SU-DHL-6 (cell line): ENCODE measurements at regions not wholly inside any gene's neighbourhood (a gene's known extent, or its start where the extent isn't known, plus 50 kb on each side); places are given as distances from the start of the nearest gene placed in this dataset.
A peak's percentile ranks its signal among the peaks of the same experiment; 100 is the strongest.
"Not testable (repeated sequence)": the region's sequence is repeated elsewhere in the genome, so short reads cannot be mapped to it uniquely, and the experiment has no call there.

ENCODE experiments used
- H2AFZ ChIP-seq: fragments of 200-600 bp; sonication (generic); 2 replicates; pipeline ENCODE4 v1.6.1; 2014; ENCODE audit warnings: low read depth, mild to moderate bottlenecking, moderate library complexity, mixed read lengths, antibody characterized with exemption, low read length; ENCODE audit not compliant: severe bottlenecking
- H3F3A ChIP-seq: fragments of 200-600 bp; shearing (Covaris generic); 2 replicates; pipeline ENCODE4 v1.6.0; 2016; ENCODE audit warnings: antibody characterized with exemption, mild to moderate bottlenecking; ENCODE audit not compliant: insufficient read depth
- H3K27ac ChIP-seq: fragments of 200-600 bp; sonication (generic); 2 replicates; pipeline ENCODE4 v1.5.1; 2016; ENCODE audit warnings: low read depth, mild to moderate bottlenecking, low read length, moderate library complexity, mixed read lengths
- H3K27me3 ChIP-seq: fragments of 200-600 bp; sonication (generic), shearing (Covaris generic); 2 replicates; pipeline ENCODE4 v1.6.0; 2014; ENCODE audit warnings: mild to moderate bottlenecking, low read length
- H3K36me3 ChIP-seq: fragments of 200-600 bp; sonication (generic); 2 replicates; pipeline ENCODE4 v1.6.1; 2014; ENCODE audit warnings: mild to moderate bottlenecking, low read length, mixed read lengths
- H3K4me2 ChIP-seq: fragments of 300-600, 200-600 bp; shearing (Covaris generic), sonication (generic); 2 replicates; pipeline ENCODE4 v1.6.0; 2014; ENCODE audit warnings: low read length, low read depth, mild to moderate bottlenecking; ENCODE audit not compliant: poor library complexity, severe bottlenecking
- H3K4me3 ChIP-seq: fragments of 200-600 bp; sonication (generic); 2 replicates; pipeline ENCODE4 v1.5.1; 2014; ENCODE audit warnings: antibody characterized with exemption, low read length, mild to moderate bottlenecking, mixed read lengths; ENCODE audit not compliant: insufficient read depth, poor library complexity, severe bottlenecking
- H3K79me2 ChIP-seq: fragments of 200-600 bp; sonication (generic); 2 replicates; pipeline ENCODE4 v1.6.1; 2014; ENCODE audit warnings: mild to moderate bottlenecking, low read length, moderate library complexity; ENCODE audit not compliant: insufficient read depth
- H3K9ac ChIP-seq: fragments of 200-600 bp; sonication (generic); 2 replicates; pipeline ENCODE4 v1.7.0; 2014; ENCODE audit warnings: mild to moderate bottlenecking, low read length
- H3K9me2 ChIP-seq: fragments of 200-600 bp; sonication (generic); replicated peaks from 2 replicates; pipeline ENCODE4 v1.6.1; 2014; ENCODE audit warnings: low read length; ENCODE audit not compliant: insufficient read depth
- H3K9me3 ChIP-seq: fragments of 200-600 bp; sonication (generic); 2 replicates; pipeline ENCODE4 v1.6.1; 2014; ENCODE audit warnings: low read length, mixed read lengths; ENCODE audit not compliant: insufficient read depth
- H4K20me1 ChIP-seq: fragments of 200-600 bp; sonication (generic); 2 replicates; pipeline ENCODE4 v1.6.1; 2014; ENCODE audit warnings: low read depth, mild to moderate bottlenecking, antibody characterized with exemption, low read length, moderate library complexity, mixed read lengths
- EZH2phosphoT487 ChIP-seq: fragments of 200-600 bp; sonication (generic), shearing (Covaris generic); conservative IDR thresholded peaks from 2 replicates; pipeline ENCODE4 v1.6.1; 2018; ENCODE audit warnings: mild to moderate bottlenecking, antibody characterized with exemption, low read length, moderate library complexity, mixed read lengths
- TF ChIP-seq, protein P1 (sequence below): fragments of 200-600 bp; sonication (generic); IDR thresholded peaks from one replicate; pipeline ENCODE4 v1.5.1; 2017; ENCODE audit warnings: antibody characterized with exemption, mild to moderate bottlenecking, low read length, moderate library complexity; ENCODE audit not compliant: insufficient read depth, poor library complexity, severe bottlenecking

DNA sequence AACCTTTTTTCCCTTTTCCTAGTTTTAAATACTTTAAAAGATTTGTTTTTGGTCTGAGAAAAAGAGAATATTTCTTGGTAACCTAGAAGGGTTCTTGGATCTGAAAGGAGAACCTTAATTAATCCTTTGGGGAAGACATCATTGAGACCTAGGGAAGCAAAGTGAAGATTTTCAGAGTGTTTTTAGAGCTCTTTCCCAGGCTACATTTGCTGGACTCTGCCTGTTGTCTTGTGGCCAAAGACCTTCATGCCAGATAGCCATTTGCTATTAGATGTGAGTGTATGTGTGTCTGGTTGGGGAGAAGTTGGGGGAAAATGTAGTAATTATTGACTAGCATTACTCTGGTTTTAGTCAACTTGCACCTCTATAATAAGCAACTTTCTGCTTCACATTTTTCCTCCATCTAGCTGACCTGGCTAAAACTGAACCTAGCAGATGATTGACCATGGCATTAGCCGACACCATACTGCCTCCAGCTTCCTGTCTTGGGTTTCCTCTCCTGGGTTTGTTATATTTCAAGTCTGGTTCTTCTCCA lies 239.1 kb downstream of the USP25 start:
- Histone ChIP-seq H3K36me3 (no peaks in the 10 kb centered on the region), H4K20me1 (no peaks in the 10 kb centered on the region), H3K4me2 (no peak overlapping the region), H2AFZ (no peak overlapping the region), H3K9me3 (no peaks in the 10 kb centered on the region), H3K4me3 (no peak overlapping the region), H3F3A (no peaks in the 10 kb centered on the region), H3K79me2 (no peaks in the 10 kb centered on the region), H3K27me3 (no peaks in the 10 kb centered on the region), H3K9ac (no peak overlapping the region), H3K27ac (no peak overlapping the region), H3K9me2 (no peaks in the 10 kb centered on the region)
- TF ChIP-seq, protein P1, sequence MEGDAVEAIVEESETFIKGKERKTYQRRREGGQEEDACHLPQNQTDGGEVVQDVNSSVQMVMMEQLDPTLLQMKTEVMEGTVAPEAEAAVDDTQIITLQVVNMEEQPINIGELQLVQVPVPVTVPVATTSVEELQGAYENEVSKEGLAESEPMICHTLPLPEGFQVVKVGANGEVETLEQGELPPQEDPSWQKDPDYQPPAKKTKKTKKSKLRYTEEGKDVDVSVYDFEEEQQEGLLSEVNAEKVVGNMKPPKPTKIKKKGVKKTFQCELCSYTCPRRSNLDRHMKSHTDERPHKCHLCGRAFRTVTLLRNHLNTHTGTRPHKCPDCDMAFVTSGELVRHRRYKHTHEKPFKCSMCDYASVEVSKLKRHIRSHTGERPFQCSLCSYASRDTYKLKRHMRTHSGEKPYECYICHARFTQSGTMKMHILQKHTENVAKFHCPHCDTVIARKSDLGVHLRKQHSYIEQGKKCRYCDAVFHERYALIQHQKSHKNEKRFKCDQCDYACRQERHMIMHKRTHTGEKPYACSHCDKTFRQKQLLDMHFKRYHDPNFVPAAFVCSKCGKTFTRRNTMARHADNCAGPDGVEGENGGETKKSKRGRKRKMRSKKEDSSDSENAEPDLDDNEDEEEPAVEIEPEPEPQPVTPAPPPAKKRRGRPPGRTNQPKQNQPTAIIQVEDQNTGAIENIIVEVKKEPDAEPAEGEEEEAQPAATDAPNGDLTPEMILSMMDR = no peak
- TF ChIP-seq EZH2phosphoT487 = no peak

DNA sequence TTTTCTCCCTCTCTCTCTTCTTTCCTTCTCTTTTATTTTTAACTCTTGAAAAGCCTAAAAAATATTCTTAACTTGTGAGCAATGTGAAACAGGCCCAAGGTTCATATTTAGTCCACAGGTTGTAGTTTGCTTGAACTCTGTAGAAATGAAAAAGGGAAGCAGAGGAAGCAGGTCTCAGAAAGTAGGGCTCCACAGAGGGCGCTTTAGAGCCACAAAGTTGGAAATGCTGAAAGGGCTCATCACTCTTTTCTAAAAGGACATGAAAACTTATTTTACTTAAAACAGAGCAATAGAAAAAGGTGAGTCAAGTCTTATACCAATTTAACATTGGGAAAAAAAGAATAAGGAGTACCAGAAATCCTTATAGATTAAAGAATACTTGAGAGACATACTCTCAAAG lies 247.0 kb downstream of the USP25 start:
- H3K27ac ChIP-seq = no peak overlapping the region
- H2AFZ ChIP-seq = no peak overlapping the region
- TF ChIP-seq EZH2phosphoT487 = no peak
- TF ChIP-seq, protein P1 = peak; percentile 32
- H3K9ac ChIP-seq = no peak overlapping the region
- H3K9me3 ChIP-seq = no peaks in the 10 kb centered on the region
- H3K4me3 ChIP-seq = no peak overlapping the region
- H3F3A ChIP-seq = no peaks in the 10 kb centered on the region
- H4K20me1 ChIP-seq = no peaks in the 10 kb centered on the region
- no peaks in the 10 kb centered on the region for H3K79me2 ChIP-seq
- no peaks in the 10 kb centered on the region for H3K27me3 ChIP-seq
- H3K36me3 ChIP-seq = no peaks in the 10 kb centered on the region
- H3K9me2 ChIP-seq = no peaks in the 10 kb centered on the region
- H3K4me2 ChIP-seq = no peak overlapping the region

DNA sequence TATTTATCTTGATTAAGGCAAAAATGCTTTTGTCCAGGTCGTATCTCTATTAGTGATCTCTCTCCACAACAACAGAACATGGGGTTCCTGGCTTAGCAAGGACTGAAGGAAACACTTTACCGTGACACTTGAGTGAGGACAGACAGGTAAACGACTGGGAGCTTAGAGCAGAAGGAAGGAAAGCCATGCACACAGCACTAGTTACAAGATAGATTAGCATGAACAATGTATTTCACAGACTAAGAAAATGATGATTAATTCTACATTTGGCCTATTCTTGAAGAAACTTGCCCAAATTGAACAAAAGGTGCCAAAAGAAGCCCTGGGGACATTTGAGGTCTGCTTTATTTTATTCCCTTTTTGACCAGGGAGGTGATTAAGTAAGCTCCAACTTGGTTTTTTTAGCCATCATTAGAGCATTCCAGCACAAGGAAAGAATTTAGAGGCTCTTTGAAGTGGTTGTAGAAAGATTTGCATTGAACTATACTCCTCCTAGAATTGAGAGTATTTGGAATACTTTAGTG lies 248.5 kb downstream of the USP25 start:
- Histone ChIP-seq H3K9me3 (no peaks in the 10 kb centered on the region), H3F3A (no peaks in the 10 kb centered on the region), H3K79me2 (no peaks in the 10 kb centered on the region), H2AFZ (no peak overlapping the region), H3K9ac (no peak overlapping the region), H3K9me2 (no peaks in the 10 kb centered on the region), H3K36me3 (no peaks in the 10 kb centered on the region), H3K4me2 (no peak overlapping the region), H3K27ac (no peak overlapping the region), H3K27me3 (no peaks in the 10 kb centered on the region), H4K20me1 (no peaks in the 10 kb centered on the region), H3K4me3 (no peak overlapping the region)
- TF ChIP-seq, protein P1 = no peak
- TF ChIP-seq EZH2phosphoT487 = no peak

DNA sequence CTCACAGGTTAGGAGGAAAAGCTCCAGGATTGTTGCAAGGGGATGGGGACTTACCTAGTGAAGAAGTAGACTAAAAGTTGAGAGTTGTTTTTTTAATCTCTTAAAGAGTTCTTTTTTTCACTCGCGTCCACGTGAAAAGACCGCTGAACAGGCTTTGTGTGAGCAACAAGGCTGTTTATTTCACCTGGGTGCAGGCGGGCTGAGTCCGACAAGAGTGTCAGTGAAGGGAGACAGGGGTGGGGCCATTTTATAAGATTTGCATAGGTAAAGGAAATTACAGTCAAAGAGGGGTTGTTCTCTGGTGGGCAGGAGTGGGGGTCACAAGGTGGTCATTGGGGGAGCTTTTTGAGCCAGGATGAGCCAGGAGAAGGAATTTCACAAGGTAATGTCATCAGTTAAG lies 249.7 kb downstream of the USP25 start:
- H3K36me3 ChIP-seq, H3K4me2 ChIP-seq: not testable (repeated sequence)

More for the DNA sequence above, 249.7 kb downstream of the USP25 start:
- H2AFZ ChIP-seq, H3K4me3 ChIP-seq, H4K20me1 ChIP-seq, H3K9ac ChIP-seq, H3K27ac ChIP-seq, H3K79me2 ChIP-seq, H3F3A ChIP-seq, H3K9me2 ChIP-seq, H3K9me3 ChIP-seq, H3K27me3 ChIP-seq: not testable (repeated sequence)
